HL-60 (cell line): ENCODE measurements at regions not wholly inside any gene's neighbourhood (a gene's known extent, or its start where the extent isn't known, plus 50 kb on each side); places are given as distances from the start of the nearest gene placed in this dataset.

Source experiments
- DNase-seq, 2 experiments: peaks; one replicate each; pipeline ENCODE4 v3.0.0-alpha.2; 2010 to 2020; ENCODE audit warnings: low read depth in 1 of 2, low spot score in 1 of 2
- H3K27ac ChIP-seq: fragments of 250-450 bp; sonication (Bioruptor Pico); replicated peaks from 2 replicates; pipeline ENCODE4 v1.5.1; 2020; ENCODE audit warnings: mild to moderate bottlenecking, moderate library complexity
- H3K27me3 ChIP-seq: fragments of 250-450 bp; sonication (Bioruptor Pico); 2 replicates; pipeline ENCODE4 v1.5.1; 2021; ENCODE audit warnings: mild to moderate bottlenecking, moderate library complexity; ENCODE audit not compliant: insufficient read depth, poor library complexity, severe bottlenecking
- H3K4me3 ChIP-seq: replicated peaks from 2 replicates; pipeline ENCODE4 v1.5.1; 2011; ENCODE audit warnings: mild to moderate bottlenecking, control low read depth, low read length; ENCODE audit not compliant: insufficient read depth
- GABPA ChIP-seq: IDR thresholded peaks from 2 replicates; pipeline ENCODE4 v1.6.1; 2012; ENCODE audit warnings: low read depth
- POLR2AphosphoS5 ChIP-seq: IDR thresholded peaks from 2 replicates; pipeline ENCODE4 v1.6.1; 2012; ENCODE audit warnings: low read depth
- REST ChIP-seq: IDR thresholded peaks from 2 replicates; pipeline ENCODE4 v1.6.1; 2012; ENCODE audit warnings: low read depth; ENCODE audit not compliant: insufficient replicate concordance
- SPI1 ChIP-seq: IDR thresholded peaks from 2 replicates; pipeline ENCODE4 v1.6.1; 2012; ENCODE audit warnings: low read depth, mild to moderate bottlenecking, borderline replicate concordance
- TF ChIP-seq, protein P1 (sequence below): IDR thresholded peaks from one replicate; pipeline ENCODE4 v1.5.1; 2011; ENCODE audit warnings: low read length, control low read depth, inconsistent platforms; ENCODE audit not compliant: insufficient read depth

DNA sequence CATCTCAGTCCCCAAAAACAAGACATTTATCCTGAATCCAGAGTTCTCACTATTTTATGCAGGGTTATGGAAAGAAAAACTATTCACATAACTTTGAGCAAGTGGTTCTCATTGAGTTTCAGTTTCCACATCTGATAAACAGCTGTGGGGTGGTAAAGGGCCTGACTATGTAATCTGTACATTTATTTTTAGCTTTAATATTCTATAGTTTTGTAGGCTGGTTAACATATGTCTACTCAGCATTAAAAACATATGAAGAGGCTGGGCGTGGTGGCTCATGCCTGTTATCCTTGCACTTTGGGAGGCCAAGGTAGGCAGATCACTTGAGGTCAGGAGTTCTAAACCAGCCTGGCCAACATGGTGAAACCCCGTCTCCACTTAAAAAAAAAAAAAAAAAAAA is 301.5 kb upstream of the CCNG1 start:
- Histone ChIP-seq H3K27me3 (no peaks in the 10 kb centered on the region), H3K27ac (no peak overlapping the region), H3K4me3 (no peak overlapping the region)
- TF ChIP-seq REST, result no peak
- no peak for TF ChIP-seq SPI1
- no peak for TF ChIP-seq POLR2AphosphoS5
- TF ChIP-seq, protein P1, sequence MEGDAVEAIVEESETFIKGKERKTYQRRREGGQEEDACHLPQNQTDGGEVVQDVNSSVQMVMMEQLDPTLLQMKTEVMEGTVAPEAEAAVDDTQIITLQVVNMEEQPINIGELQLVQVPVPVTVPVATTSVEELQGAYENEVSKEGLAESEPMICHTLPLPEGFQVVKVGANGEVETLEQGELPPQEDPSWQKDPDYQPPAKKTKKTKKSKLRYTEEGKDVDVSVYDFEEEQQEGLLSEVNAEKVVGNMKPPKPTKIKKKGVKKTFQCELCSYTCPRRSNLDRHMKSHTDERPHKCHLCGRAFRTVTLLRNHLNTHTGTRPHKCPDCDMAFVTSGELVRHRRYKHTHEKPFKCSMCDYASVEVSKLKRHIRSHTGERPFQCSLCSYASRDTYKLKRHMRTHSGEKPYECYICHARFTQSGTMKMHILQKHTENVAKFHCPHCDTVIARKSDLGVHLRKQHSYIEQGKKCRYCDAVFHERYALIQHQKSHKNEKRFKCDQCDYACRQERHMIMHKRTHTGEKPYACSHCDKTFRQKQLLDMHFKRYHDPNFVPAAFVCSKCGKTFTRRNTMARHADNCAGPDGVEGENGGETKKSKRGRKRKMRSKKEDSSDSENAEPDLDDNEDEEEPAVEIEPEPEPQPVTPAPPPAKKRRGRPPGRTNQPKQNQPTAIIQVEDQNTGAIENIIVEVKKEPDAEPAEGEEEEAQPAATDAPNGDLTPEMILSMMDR, result no peak
- no peak for TF ChIP-seq GABPA
- no peak for DNase-seq

DNA sequence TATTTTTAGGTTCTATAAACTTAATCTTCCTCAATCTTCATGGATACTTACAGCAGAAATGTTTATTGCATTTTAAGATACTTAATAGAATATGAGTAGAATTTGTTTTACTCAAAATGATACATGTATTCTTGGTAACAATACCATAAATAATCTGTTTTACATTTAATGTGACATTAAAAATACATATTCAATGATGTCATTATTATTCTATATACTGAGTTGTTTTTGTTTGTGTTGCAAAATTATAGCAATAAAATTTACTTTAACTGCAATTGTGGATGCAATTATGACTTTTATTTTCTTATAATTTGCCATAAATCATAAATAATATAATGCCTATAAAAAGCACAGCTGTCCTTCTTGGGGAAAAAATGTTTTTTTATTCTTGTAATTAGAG is 275.9 kb upstream of the CCNG1 start:
- no peak for DNase-seq
- TF ChIP-seq REST (no peak), GABPA (no peak), SPI1 (no peak), POLR2AphosphoS5 (no peak)
- TF ChIP-seq, protein P1, result no peak
- Histone ChIP-seq H3K27ac (no peak overlapping the region), H3K4me3 (no peak overlapping the region), H3K27me3 (no peaks in the 10 kb centered on the region)

GRCh38 chr5:163162645-163163044 is 274.8 kb upstream of the CCNG1 start:
- Histone ChIP-seq H3K27ac (no peak overlapping the region), H3K4me3 (no peak overlapping the region), H3K27me3 (no peaks in the 10 kb centered on the region)
- TF ChIP-seq REST, result no peak
- TF ChIP-seq, protein P1, result no peak
- TF ChIP-seq GABPA, result no peak
- TF ChIP-seq POLR2AphosphoS5, result no peak
- TF ChIP-seq SPI1, result no peak
- no peak for DNase-seq
